ENCODE measurements at regions not wholly inside any gene's neighbourhood (a gene's known extent, or its start where the extent isn't known, plus 50 kb on each side); places are given as distances from the start of the nearest gene placed in this dataset.

GRCh38 chr9:22211588-22212360 is 202.7 kb upstream of the CDKN2B start:
- H3K27ac Mint-ChIP-seq (ENCODE audit: unreplicated experiment) = no peak overlapping the region
- H3K4me3 Mint-ChIP-seq (ENCODE audit: unreplicated experiment) = no peak overlapping the region
- no peak for TF ChIP-seq CTCF (IDR thresholded peaks at IDR 0.05; ENCODE audit: partially characterized antibody, unreplicated experiment)
- peaks cover 4% of the 10 kb centered on the region for H3K27me3 Mint-ChIP-seq (ENCODE audit: unreplicated experiment)
- DNase-seq = no peak
- peaks cover 10% of the 10 kb centered on the region for H3K4me1 Mint-ChIP-seq (ENCODE audit: low read depth, unreplicated experiment)
- H3K9me3 Mint-ChIP-seq (ENCODE audit: unreplicated experiment) = no peaks in the 10 kb centered on the region
- H3K36me3 Mint-ChIP-seq (ENCODE audit: unreplicated experiment) = no peaks in the 10 kb centered on the region

GRCh38 chr9:22214021-22214420 is 204.9 kb upstream of the CDKN2B start:
- Mint-ChIP-seq H3K27me3 (ENCODE audit: unreplicated experiment) (peaks cover 4% of the 10 kb centered on the region), H3K36me3 (ENCODE audit: unreplicated experiment) (no peaks in the 10 kb centered on the region), H3K27ac (ENCODE audit: unreplicated experiment) (peak overlapping the region; percentile 20), H3K4me1 (ENCODE audit: low read depth, unreplicated experiment) (peaks cover 10% of the 10 kb centered on the region), H3K9me3 (ENCODE audit: unreplicated experiment) (no peaks in the 10 kb centered on the region), H3K4me3 (ENCODE audit: unreplicated experiment) (no peak overlapping the region)
- no peak for TF ChIP-seq CTCF (IDR thresholded peaks at IDR 0.05; ENCODE audit: partially characterized antibody, unreplicated experiment)
- DNase-seq = no peak

- Mint-ChIP-seq H3K4me3 (ENCODE audit: unreplicated experiment) (no peak overlapping the region), H3K4me1 (ENCODE audit: low read depth, unreplicated experiment) (peaks cover 10% of the 10 kb centered on the region), H3K36me3 (ENCODE audit: unreplicated experiment) (no peaks in the 10 kb centered on the region), H3K9me3 (ENCODE audit: unreplicated experiment) (no peaks in the 10 kb centered on the region), H3K27me3 (ENCODE audit: unreplicated experiment) (peaks cover 2% of the 10 kb centered on the region), H3K27ac (ENCODE audit: unreplicated experiment) (peak overlapping the region; percentile 20)
- no peak for TF ChIP-seq CTCF (IDR thresholded peaks at IDR 0.05; ENCODE audit: partially characterized antibody, unreplicated experiment)
- no peak for DNase-seq
These were observed 205.5 kb upstream of the CDKN2B start for GRCh38 chr9:22214497-22215031.

- no peak for DNase-seq
- peaks cover 2% of the 10 kb centered on the region for H3K27me3 Mint-ChIP-seq (ENCODE audit: unreplicated experiment)
- H3K36me3 Mint-ChIP-seq (ENCODE audit: unreplicated experiment) = no peaks in the 10 kb centered on the region
- no peaks in the 10 kb centered on the region for H3K9me3 Mint-ChIP-seq (ENCODE audit: unreplicated experiment)
- peaks cover 10% of the 10 kb centered on the region for H3K4me1 Mint-ChIP-seq (ENCODE audit: low read depth, unreplicated experiment)
- no peak for TF ChIP-seq CTCF (IDR thresholded peaks at IDR 0.05; ENCODE audit: partially characterized antibody, unreplicated experiment)
- no peak overlapping the region for H3K27ac Mint-ChIP-seq (ENCODE audit: unreplicated experiment)
- H3K4me3 Mint-ChIP-seq (ENCODE audit: unreplicated experiment) = no peak overlapping the region
These were observed 206.4 kb upstream of the CDKN2B start for GRCh38 chr9:22215521-22215920.

GRCh38 chr9:22216730-22217172 is 207.6 kb upstream of the CDKN2B start:
- DNase-seq = no peak
- H3K36me3 Mint-ChIP-seq (ENCODE audit: unreplicated experiment) = no peaks in the 10 kb centered on the region
- H3K4me1 Mint-ChIP-seq (ENCODE audit: low read depth, unreplicated experiment) = peaks cover 10% of the 10 kb centered on the region
- no peak for TF ChIP-seq CTCF (IDR thresholded peaks at IDR 0.05; ENCODE audit: partially characterized antibody, unreplicated experiment)
- no peak overlapping the region for H3K27ac Mint-ChIP-seq (ENCODE audit: unreplicated experiment)
- H3K27me3 Mint-ChIP-seq (ENCODE audit: unreplicated experiment) = peaks cover 2% of the 10 kb centered on the region
- H3K9me3 Mint-ChIP-seq (ENCODE audit: unreplicated experiment) = no peaks in the 10 kb centered on the region
- no peak overlapping the region for H3K4me3 Mint-ChIP-seq (ENCODE audit: unreplicated experiment)
